NCI-H774 (cell line): ENCODE measurements at regions not wholly inside any gene's neighbourhood (a gene's known extent, or its start where the extent isn't known, plus 50 kb on each side); places are given as distances from the start of the nearest gene placed in this dataset.

Experiments used
- DNase-seq: peaks from one replicate; lab custom pipeline; 2025; lab: John Stamatoyannopoulos, UW

- DNase-seq, result no peak
Observed at GRCh38 chr2:3960106-3960505, 256.7 kb downstream of the DCDC2C start.

- DNase-seq, result no peak
Observed at GRCh38 chr2:3962719-3963118, 259.3 kb downstream of the DCDC2C start.

- DNase-seq, result no peak
Observed at GRCh38 chr2:3965211-3965610, 261.8 kb downstream of the DCDC2C start.

GRCh38 chr2:3965953-3966352 lies 262.6 kb downstream of the DCDC2C start:
- DNase-seq, result no peak

GRCh38 chr2:3966470-3966869 lies 263.1 kb downstream of the DCDC2C start:
- DNase-seq, result no peak

GRCh38 chr2:3968736-3969135 lies 265.4 kb downstream of the DCDC2C start:
- no peak for DNase-seq

GRCh38 chr2:3970791-3971651 lies 267.6 kb downstream of the DCDC2C start:
- no peak for DNase-seq

- no peak for DNase-seq
Observed at GRCh38 chr2:3971652-3972192, 268.3 kb downstream of the DCDC2C start.

GRCh38 chr2:3972377-3972776 lies 269.0 kb downstream of the DCDC2C start:
- DNase-seq, result no peak

- no peak for DNase-seq
Observed at GRCh38 chr2:3974765-3975164, 271.4 kb downstream of the DCDC2C start.

- DNase-seq, result no peak
Observed at GRCh38 chr2:3981446-3981987, 278.1 kb downstream of the DCDC2C start.

- no peak for DNase-seq
Observed at GRCh38 chr2:3982160-3982559, 278.8 kb downstream of the DCDC2C start.

GRCh38 chr2:3986063-3986462 lies 282.7 kb downstream of the DCDC2C start:
- DNase-seq, result no peak

GRCh38 chr2:3986530-3987258 lies 283.3 kb downstream of the DCDC2C start:
- DNase-seq, result no peak

- DNase-seq, result no peak
Observed at GRCh38 chr2:4002841-4003403, 299.5 kb downstream of the DCDC2C start.

GRCh38 chr2:4012197-4012596 lies 308.8 kb downstream of the DCDC2C start:
- no peak for DNase-seq

- DNase-seq, result no peak
Observed at GRCh38 chr2:4018535-4018934, 315.2 kb downstream of the DCDC2C start.

GRCh38 chr2:4020153-4020552 lies 316.8 kb downstream of the DCDC2C start:
- DNase-seq, result peak; percentile 17

GRCh38 chr2:4020649-4021048 lies 317.3 kb downstream of the DCDC2C start:
- DNase-seq, result no peak

GRCh38 chr2:4024605-4025004 lies 321.2 kb downstream of the DCDC2C start:
- no peak for DNase-seq

- DNase-seq, result no peak
Observed at GRCh38 chr2:4029081-4029480, 325.7 kb downstream of the DCDC2C start.

- no peak for DNase-seq
Observed at GRCh38 chr2:4039896-4040295, 336.5 kb downstream of the DCDC2C start.
